ENCODE measurements at regions not wholly inside any gene's neighbourhood (a gene's known extent, or its start where the extent isn't known, plus 50 kb on each side); places are given as distances from the start of the nearest gene placed in this dataset.

GRCh38 chr13:82747958-82748357 is 1134.3 kb downstream of the SLITRK1 start:
- Histone ChIP-seq H3K79me2 (ENCODE audit: insufficient read depth, low read length) (no peaks in the 10 kb centered on the region), H3K4me1 (ENCODE audit: control insufficient read depth in 1 of 2, insufficient read depth in 2 of 2, low read length in 2 of 2) (no peaks in the 10 kb centered on the region), H4K20me1 (ENCODE audit: insufficient read depth, low read length) (no peaks in the 10 kb centered on the region), H3K4me3 (replicated peaks in 1 of 3; ENCODE audit: low read depth in 2 of 3, low read length in 3 of 3) (no peak overlapping the region), H3K9me3 (replicated peaks in 1 of 2; ENCODE audit: control insufficient read depth in 1 of 2, insufficient read depth in 1 of 2, low read length in 2 of 2) (no peaks in the 10 kb centered on the region), H3K27me3 (ENCODE audit: control insufficient read depth in 2 of 2, insufficient read depth in 2 of 2, low read length in 2 of 2) (no peaks in the 10 kb centered on the region), H3K9ac (ENCODE audit: insufficient read depth, low read length, poor library complexity, severe bottlenecking) (no peak overlapping the region), H2AFZ (ENCODE audit: insufficient read depth, low read depth, low read length, poor library complexity, severe bottlenecking) (no peak overlapping the region), H3K4me2 (replicated peaks; ENCODE audit: extremely low read depth, low read length, poor library complexity, severe bottlenecking) (no peak overlapping the region), H3K27ac (ENCODE audit: low read depth in 1 of 2, low read length in 2 of 2) (no peak overlapping the region), H3K36me3 (replicated peaks in 1 of 2; ENCODE audit: control insufficient read depth in 1 of 2, insufficient read depth in 2 of 2, low read length in 2 of 2) (no peaks in the 10 kb centered on the region)
- no peaks in the 10 kb centered on the region for H3K27me3 Mint-ChIP-seq (ENCODE audit: low read depth in 3 of 3)
- intact Hi-C loops (cut with micrococcal nuclease), result no loop called here
- no peak overlapping the region for H3K27ac Mint-ChIP-seq
- no peak for TF ChIP-seq CTCF (IDR thresholded peaks at IDR 0.05)
- peaks cover 0 to 3% (median 0%) of the 10 kb centered on the region in 7 donors for H3K9me3 Mint-ChIP-seq
- no peak for DNase-seq
- H3K4me1 Mint-ChIP-seq, result no peaks in the 10 kb centered on the region
- WGBS (ENCODE audit: insufficient coverage), result no CpG with 5 or more reads among the region's 1 CpG
- no peak overlapping the region for H3K4me3 Mint-ChIP-seq
- H3K36me3 Mint-ChIP-seq, result no peaks in the 10 kb centered on the region

DNA sequence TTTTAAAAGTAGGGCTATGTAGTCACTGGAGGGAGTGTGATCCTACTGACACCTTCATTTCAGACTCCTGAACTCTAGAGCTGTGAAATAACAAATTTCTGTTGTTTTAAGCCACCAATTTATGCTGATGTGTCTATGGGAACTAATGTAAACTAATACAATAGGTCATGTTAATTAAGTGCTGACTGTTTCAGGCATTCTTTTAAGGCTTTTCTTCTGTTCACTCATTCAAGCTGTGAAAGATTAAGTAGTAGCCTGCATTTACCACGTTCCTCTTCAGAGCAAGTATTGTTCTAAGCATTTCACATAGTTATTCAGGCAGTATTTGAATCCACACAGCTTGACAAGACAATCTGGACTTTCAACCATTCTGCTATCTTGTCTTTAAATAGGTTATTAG is 1135.0 kb downstream of the SLITRK1 start:
- Histone ChIP-seq H3K9ac (ENCODE audit: insufficient read depth, low read length, poor library complexity, severe bottlenecking) (no peak overlapping the region), H4K20me1 (ENCODE audit: insufficient read depth, low read length) (no peaks in the 10 kb centered on the region), H3K4me1 (ENCODE audit: control insufficient read depth in 1 of 2, insufficient read depth in 2 of 2, low read length in 2 of 2) (no peaks in the 10 kb centered on the region), H3K27ac (ENCODE audit: low read depth in 1 of 2, low read length in 2 of 2) (no peak overlapping the region), H3K9me3 (replicated peaks in 1 of 2; ENCODE audit: control insufficient read depth in 1 of 2, insufficient read depth in 1 of 2, low read length in 2 of 2) (no peaks in the 10 kb centered on the region), H3K36me3 (replicated peaks in 1 of 2; ENCODE audit: control insufficient read depth in 1 of 2, insufficient read depth in 2 of 2, low read length in 2 of 2) (no peaks in the 10 kb centered on the region), H2AFZ (ENCODE audit: insufficient read depth, low read depth, low read length, poor library complexity, severe bottlenecking) (no peak overlapping the region), H3K4me2 (replicated peaks; ENCODE audit: extremely low read depth, low read length, poor library complexity, severe bottlenecking) (no peak overlapping the region), H3K27me3 (ENCODE audit: control insufficient read depth in 2 of 2, insufficient read depth in 2 of 2, low read length in 2 of 2) (no peaks in the 10 kb centered on the region), H3K4me3 (replicated peaks in 1 of 3; ENCODE audit: low read depth in 2 of 3, low read length in 3 of 3) (no peak overlapping the region), H3K79me2 (ENCODE audit: insufficient read depth, low read length) (no peaks in the 10 kb centered on the region)
- Mint-ChIP-seq H3K27me3 (ENCODE audit: low read depth in 3 of 3) (no peaks in the 10 kb centered on the region), H3K4me1 (no peaks in the 10 kb centered on the region), H3K9me3 (peaks cover 0 to 3% (median 0%) of the 10 kb centered on the region in 7 donors), H3K4me3 (no peak overlapping the region), H3K27ac (no peak overlapping the region), H3K36me3 (no peaks in the 10 kb centered on the region)
- intact Hi-C loops (cut with micrococcal nuclease), result no loop called here
- DNase-seq, result no peak
- no CpG with 5 or more reads among the region's 1 CpG for WGBS (ENCODE audit: insufficient coverage)
- TF ChIP-seq CTCF (IDR thresholded peaks at IDR 0.05), result no peak

All from CD14-positive monocyte (primary cell).